ENCODE measurements at regions not wholly inside any gene's neighbourhood (a gene's known extent, or its start where the extent isn't known, plus 50 kb on each side); places are given as distances from the start of the nearest gene placed in this dataset.

GRCh38 chr6:82084324-82084920 is 163.1 kb downstream of the IBTK start:
- TF ChIP-seq CTCF (IDR thresholded peaks at IDR 0.05) (no peak), SIN3A (IDR thresholded peaks at IDR 0.05; ENCODE audit: borderline replicate concordance, insufficient read depth, low read depth, low read length) (no peak), POLR2AphosphoS5 (IDR thresholded peaks at IDR 0.05; ENCODE audit: low read depth, low read length) (no peak), TCF7L2 (IDR thresholded peaks at IDR 0.05; ENCODE audit: low read depth, low read length) (no peak)
- TF ChIP-seq, protein P1, sequence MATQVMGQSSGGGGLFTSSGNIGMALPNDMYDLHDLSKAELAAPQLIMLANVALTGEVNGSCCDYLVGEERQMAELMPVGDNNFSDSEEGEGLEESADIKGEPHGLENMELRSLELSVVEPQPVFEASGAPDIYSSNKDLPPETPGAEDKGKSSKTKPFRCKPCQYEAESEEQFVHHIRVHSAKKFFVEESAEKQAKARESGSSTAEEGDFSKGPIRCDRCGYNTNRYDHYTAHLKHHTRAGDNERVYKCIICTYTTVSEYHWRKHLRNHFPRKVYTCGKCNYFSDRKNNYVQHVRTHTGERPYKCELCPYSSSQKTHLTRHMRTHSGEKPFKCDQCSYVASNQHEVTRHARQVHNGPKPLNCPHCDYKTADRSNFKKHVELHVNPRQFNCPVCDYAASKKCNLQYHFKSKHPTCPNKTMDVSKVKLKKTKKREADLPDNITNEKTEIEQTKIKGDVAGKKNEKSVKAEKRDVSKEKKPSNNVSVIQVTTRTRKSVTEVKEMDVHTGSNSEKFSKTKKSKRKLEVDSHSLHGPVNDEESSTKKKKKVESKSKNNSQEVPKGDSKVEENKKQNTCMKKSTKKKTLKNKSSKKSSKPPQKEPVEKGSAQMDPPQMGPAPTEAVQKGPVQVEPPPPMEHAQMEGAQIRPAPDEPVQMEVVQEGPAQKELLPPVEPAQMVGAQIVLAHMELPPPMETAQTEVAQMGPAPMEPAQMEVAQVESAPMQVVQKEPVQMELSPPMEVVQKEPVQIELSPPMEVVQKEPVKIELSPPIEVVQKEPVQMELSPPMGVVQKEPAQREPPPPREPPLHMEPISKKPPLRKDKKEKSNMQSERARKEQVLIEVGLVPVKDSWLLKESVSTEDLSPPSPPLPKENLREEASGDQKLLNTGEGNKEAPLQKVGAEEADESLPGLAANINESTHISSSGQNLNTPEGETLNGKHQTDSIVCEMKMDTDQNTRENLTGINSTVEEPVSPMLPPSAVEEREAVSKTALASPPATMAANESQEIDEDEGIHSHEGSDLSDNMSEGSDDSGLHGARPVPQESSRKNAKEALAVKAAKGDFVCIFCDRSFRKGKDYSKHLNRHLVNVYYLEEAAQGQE (IDR thresholded peaks at IDR 0.05; ENCODE audit: insufficient read depth in 1 of 2, low read depth in 2 of 2, low read length in 1 of 2): no peak

Measured in Panc1 (cell line).